OCI-LY7 (cell line): ENCODE measurements at regions not wholly inside any gene's neighbourhood (a gene's known extent, or its start where the extent isn't known, plus 50 kb on each side); places are given as distances from the start of the nearest gene placed in this dataset.

ENCODE experiments used
- CTCF ChIP-seq: fragments of 200-600 bp; sonication (generic); conservative IDR thresholded peaks from 2 replicates; pipeline ENCODE4 v1.5.1; 2014; ENCODE audit warnings: mild to moderate bottlenecking, antibody characterized with exemption, low read length, moderate library complexity, mixed read lengths
- EZH2phosphoT487 ChIP-seq: fragments of 200-600 bp; sonication (generic); IDR thresholded peaks from 2 replicates; pipeline ENCODE4 v1.6.1; 2018; ENCODE audit warnings: low read depth, borderline replicate concordance, mild to moderate bottlenecking, mixed run types, antibody characterized with exemption, low read length, moderate library complexity, mixed read lengths

DNA sequence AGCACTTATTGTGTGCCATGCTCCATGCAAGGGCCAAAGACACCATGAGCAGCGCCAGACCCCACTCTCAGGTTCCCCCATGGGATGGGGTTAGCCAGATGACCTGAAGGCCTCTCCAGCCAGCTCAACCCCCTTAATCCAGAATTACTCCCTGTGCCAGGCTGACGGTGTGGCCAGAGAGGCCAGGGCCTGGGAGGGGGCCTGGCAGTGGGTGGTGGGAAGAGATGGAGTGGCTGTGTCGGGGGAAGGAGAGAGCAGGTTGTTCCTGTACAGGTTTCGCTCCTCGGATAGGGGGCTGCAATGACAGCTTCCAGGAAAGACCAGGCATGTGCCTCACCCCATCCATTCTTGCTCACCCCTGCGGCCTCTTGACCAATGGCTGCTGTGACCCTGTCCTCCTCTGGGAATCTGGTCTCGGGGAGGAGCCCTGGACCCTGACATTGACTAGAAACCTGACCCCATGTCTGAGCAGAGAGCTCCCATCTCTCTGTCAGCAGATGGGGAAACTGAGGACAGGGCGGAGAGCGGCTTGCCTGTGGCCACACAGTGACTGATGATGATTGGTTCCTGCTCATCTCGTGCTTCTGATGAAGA lies 345.3 kb downstream of the MATN1 start:
- TF ChIP-seq EZH2phosphoT487 (no peak), CTCF (no peak)
